ES-I3 (cell line): ENCODE measurements at regions not wholly inside any gene's neighbourhood (a gene's known extent, or its start where the extent isn't known, plus 50 kb on each side); places are given as distances from the start of the nearest gene placed in this dataset.

Experiments
- H3K36me3 ChIP-seq: 2 replicates; pipeline ENCODE4 v1.6.1; 2013; ENCODE audit warnings: mild to moderate bottlenecking, low read length, control low read depth, moderate library complexity; ENCODE audit not compliant: insufficient read depth
- H3K4me1 ChIP-seq: 2 replicates; pipeline ENCODE4 v1.6.1; 2013; ENCODE audit warnings: mild to moderate bottlenecking, control low read depth, low read length; ENCODE audit not compliant: insufficient read depth
- H3K9ac ChIP-seq: 2 replicates; pipeline ENCODE4 v1.6.1; 2013; ENCODE audit warnings: low read depth, mild to moderate bottlenecking, low read length, moderate library complexity
- H3K9me3 ChIP-seq: 2 replicates; pipeline ENCODE4 v1.6.1; 2013; ENCODE audit warnings: mild to moderate bottlenecking, low read length, moderate library complexity; ENCODE audit not compliant: control insufficient read depth, insufficient read depth

DNA sequence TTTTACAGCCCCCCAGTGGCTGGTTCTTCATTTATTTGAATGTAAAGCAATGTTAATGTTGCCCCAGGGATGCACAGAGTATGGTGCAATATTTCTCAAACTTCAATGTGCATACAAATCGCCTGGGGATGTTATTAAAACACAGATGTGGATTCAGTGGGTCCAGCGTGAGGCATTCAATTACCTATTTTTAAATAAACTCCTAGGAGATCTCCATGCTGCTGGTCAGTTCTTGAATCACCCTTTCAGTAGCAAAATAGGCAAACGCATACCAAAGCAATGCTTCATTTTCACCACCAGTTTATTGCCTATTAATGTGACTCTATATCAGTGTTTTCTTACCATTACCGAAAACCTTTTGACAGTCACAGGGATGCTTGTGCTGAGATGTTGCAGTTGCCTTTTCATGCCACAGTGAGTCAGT is 530.7 kb downstream of the CBLN2 start:
- no peaks in the 10 kb centered on the region for H3K36me3 ChIP-seq
- no peaks in the 10 kb centered on the region for H3K9me3 ChIP-seq
- no peak overlapping the region for H3K9ac ChIP-seq
- H3K4me1 ChIP-seq, result peaks cover 6% of the 10 kb centered on the region; the same call in 1 of the 2 replicates

DNA sequence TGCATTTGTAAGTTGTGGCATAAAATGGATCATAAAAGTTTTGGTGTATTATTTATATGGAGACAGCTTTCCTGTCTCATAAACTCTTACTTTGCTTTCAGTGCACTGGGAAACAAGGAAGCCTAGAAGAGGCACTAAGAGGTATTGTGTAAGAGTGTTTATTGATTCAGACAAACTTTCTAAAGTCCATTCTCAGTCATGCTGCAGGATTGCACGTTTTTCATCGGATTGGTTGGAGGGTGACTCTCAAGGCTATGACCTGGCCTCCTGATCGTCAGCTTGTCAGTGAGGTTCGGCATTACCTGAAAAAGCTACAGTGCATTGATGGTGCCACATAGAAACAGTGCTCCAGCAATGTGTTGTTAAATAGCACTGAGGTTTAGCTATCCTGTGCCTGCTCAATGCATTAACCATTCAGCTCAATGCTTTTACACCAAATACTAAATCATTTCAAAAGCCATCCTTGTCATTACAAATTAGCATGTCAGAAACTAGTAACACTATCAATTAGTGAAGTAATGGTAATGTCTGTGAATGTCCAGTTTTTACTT is 545.5 kb downstream of the CBLN2 start:
- no peaks in the 10 kb centered on the region; the same call in 1 of the 2 replicates for H3K4me1 ChIP-seq
- H3K9me3 ChIP-seq, result peaks cover 3% of the 10 kb centered on the region; the same call in 1 of the 2 replicates
- H3K9ac ChIP-seq, result no peak overlapping the region
- H3K36me3 ChIP-seq, result no peaks in the 10 kb centered on the region

DNA sequence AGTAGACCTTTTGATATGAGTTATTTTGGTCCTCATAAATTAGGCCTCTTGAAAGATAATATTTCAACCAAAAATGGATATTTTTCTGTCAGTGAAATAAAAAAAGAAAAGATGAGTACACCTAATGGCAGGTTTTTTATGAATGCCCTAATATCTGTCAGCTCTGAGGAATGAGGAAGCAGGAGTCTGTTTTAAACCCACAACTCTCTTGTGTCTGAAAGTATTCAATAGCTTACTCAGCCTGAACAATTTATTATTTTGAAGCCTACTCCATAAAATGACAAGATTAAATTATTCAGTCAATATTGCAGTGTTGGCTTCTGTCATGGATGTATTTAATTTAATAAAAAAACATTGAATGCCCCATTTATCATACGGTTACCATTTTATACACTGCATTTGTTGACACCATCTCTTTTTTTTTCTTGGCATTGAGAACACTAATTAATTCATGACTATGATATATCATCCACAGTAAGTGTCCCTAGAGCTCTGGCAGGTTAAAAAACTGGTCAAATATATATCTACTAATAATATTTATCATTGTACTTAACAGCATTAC is 548.2 kb downstream of the CBLN2 start:
- H3K4me1 ChIP-seq, result no peaks in the 10 kb centered on the region; the same call in 1 of the 2 replicates
- H3K36me3 ChIP-seq, result no peaks in the 10 kb centered on the region
- H3K9me3 ChIP-seq, result peaks cover 2% of the 10 kb centered on the region; the same call in 1 of the 2 replicates

DNA sequence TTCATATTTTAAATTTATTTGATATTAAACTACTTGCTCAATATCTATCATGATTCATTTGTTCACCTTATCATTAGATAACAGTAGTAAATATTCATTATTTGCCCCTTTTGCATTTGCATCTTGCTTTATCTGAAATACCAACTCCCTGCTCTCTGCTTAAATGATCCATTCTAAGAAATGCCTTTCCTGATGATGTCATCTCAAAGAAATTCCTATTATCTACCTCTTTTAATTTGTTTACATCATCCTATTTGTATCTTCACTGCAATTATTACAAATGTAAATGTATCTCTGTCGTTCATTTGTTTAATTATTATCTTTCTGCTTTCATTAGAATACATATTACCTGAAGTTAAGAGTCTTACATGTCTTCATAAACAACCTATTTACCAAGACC is 549.9 kb downstream of the CBLN2 start:
- Histone ChIP-seq H3K9ac (no peak overlapping the region), H3K4me1 (no peaks in the 10 kb centered on the region; the same call in 1 of the 2 replicates), H3K9me3 (no peaks in the 10 kb centered on the region), H3K36me3 (no peaks in the 10 kb centered on the region)

More for the DNA sequence above, 548.2 kb downstream of the CBLN2 start:
- no peak overlapping the region for H3K9ac ChIP-seq

DNA sequence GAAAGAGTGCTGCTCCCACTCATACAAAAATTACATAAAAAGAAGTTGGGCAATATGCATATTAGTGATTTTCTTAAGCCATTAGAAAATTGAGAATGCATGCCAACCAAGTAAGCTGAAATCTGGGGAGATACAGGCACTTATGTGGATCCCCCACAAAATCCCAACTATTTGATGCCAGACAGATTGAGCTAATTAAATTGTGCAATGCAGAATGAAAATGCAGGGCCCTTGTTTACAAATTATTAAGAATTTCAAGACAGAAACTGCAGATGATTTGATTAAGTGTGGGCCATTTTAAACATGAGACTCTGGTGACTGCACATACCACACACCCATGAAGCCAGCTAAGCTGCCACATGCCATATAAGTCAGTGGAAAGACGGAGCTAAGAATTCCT is 554.5 kb downstream of the CBLN2 start:
- H3K36me3 ChIP-seq, result no peaks in the 10 kb centered on the region
- no peaks in the 10 kb centered on the region; the same call in 1 of the 2 replicates for H3K4me1 ChIP-seq
- no peaks in the 10 kb centered on the region for H3K9me3 ChIP-seq
- no peak overlapping the region for H3K9ac ChIP-seq

DNA sequence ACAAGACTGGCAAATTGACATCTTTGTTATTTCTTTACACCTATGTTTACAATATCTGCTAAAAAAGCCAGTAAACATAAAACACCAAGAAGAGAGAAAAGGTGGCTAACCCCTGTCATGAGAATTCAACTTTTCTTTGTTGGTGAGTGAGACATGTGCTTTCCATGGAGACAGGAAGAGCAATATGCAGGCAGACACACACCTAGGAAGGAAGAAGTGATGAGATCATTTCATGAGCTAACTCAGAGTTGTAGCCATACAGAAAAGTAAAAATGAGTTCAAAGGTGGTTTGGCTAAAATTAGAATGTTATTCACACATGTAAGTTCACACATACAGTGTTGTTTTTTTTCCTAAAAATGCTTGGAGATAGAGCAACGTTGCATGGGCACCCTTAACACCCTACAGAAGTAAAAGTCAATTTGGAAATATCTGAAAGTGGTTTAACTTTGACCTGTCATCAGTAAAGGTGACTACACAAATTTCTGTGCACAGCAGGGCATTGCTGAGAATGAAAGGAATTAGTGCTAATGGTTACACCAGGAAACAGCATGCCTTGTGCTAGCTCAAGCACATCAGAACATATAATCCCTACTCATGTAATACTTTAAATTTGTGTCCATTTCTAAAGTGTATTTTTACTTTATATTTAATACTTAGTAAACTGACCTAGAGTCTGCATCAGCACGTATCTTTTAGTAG is 557.6 kb downstream of the CBLN2 start:
- Histone ChIP-seq H3K9me3 (no peaks in the 10 kb centered on the region), H3K36me3 (no peaks in the 10 kb centered on the region), H3K9ac (no peak overlapping the region), H3K4me1 (no peaks in the 10 kb centered on the region)

DNA sequence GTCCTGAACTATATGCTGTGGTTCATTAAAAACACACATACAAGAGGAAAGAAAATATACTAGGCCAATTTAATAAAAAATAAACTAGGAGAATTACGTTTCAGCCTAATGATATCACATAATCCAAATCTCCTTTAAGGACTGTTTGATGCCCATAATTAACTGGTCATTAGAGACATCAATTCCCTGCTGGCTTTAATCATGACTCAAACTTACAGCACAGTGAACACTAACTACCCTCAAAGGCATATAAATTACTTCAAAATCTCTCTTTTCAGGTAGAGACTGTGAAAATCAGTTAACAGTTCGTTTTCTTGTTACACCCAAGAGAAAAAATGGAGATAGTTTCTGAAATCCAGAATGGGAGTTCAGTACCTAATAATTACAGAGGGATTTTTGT is 567.4 kb downstream of the CBLN2 start:
- no peaks in the 10 kb centered on the region for H3K4me1 ChIP-seq
- no peak overlapping the region for H3K9ac ChIP-seq
- no peaks in the 10 kb centered on the region for H3K9me3 ChIP-seq
- no peaks in the 10 kb centered on the region for H3K36me3 ChIP-seq

DNA sequence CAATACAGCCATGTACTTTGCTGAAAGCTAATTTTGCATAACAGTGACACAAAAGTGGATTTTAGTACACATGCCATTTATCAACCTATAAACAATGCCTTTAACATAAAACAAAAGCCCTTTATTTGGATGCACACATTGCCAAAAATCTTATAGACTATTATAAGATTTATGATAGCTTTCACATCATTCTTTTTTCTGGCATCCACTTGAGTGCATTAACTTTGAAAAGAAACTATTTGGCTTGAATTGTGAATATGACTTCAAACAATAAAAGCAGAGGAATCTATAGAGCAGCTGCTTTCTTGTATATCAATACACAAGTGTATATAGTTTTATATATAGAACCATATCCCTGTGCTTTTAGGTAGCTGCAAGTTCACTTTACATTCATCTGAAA is 577.4 kb downstream of the CBLN2 start:
- Histone ChIP-seq H3K9ac (no peak overlapping the region), H3K9me3 (no peaks in the 10 kb centered on the region; the same call in 1 of the 2 replicates), H3K4me1 (no peaks in the 10 kb centered on the region), H3K36me3 (no peaks in the 10 kb centered on the region)

DNA sequence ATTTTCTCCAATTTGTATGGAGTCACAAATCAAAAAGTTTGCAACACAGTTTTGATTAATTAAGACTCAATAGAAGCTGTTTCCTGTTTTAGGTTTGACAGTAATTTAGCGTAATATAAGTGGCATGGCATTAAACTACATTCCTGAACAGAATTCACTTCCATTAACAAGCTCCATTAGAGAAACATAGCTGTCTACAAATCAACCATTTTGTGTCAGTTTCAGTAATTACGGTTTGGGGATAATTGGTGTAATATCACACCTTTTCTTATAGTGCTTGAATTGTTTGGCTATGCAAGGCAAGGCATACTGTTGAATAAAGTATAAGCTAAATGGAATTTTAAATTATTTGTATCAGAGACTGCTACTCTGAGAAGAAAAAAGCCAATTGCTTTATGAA is 585.5 kb downstream of the CBLN2 start:
- Histone ChIP-seq H3K9ac (no peak overlapping the region), H3K4me1 (no peaks in the 10 kb centered on the region), H3K9me3 (no peaks in the 10 kb centered on the region), H3K36me3 (no peaks in the 10 kb centered on the region)

DNA sequence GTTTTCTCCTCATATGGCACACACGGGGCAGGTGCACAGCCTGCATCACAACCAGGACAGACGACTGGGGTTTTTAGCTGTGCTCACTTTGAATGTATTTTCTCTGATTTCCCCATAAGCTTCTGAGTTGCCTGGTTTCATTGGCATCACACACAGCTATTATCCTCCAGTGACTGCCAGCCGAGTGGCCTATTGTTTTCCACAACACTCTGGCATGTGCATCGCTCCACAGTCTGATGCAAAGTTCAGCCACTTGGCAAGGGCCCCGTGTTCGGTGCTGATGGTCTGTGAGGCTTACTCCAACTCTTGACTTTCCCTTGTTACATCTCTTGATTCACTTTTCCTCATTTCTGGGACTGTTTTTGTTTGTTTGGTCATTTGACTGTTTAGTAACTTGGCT is 593.1 kb downstream of the CBLN2 start:
- no peaks in the 10 kb centered on the region for H3K36me3 ChIP-seq
- H3K4me1 ChIP-seq, result no peaks in the 10 kb centered on the region
- H3K9ac ChIP-seq, result no peak overlapping the region
- no peaks in the 10 kb centered on the region for H3K9me3 ChIP-seq

DNA sequence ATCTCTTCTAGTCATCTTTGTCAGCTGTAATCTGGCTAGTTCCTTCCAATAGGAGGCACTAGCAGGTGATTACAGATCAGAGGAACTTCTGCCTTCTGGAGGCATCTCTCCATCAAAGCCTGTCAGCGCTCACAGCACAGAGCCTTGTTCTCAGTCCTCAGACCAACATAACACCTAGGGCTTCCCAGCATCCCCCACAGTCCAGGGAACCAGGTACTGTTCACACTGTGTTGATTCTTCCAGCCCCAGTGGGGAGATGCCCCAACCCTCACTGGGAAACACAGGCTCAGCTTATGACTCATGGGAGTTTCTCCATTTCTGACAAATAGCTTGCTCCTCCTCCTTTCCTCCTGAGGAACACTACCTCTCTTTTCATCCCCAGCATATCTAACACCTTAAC is 601.7 kb downstream of the CBLN2 start:
- Histone ChIP-seq H3K4me1 (no peaks in the 10 kb centered on the region; the same call in 1 of the 2 replicates), H3K36me3 (no peaks in the 10 kb centered on the region), H3K9me3 (no peaks in the 10 kb centered on the region)

DNA sequence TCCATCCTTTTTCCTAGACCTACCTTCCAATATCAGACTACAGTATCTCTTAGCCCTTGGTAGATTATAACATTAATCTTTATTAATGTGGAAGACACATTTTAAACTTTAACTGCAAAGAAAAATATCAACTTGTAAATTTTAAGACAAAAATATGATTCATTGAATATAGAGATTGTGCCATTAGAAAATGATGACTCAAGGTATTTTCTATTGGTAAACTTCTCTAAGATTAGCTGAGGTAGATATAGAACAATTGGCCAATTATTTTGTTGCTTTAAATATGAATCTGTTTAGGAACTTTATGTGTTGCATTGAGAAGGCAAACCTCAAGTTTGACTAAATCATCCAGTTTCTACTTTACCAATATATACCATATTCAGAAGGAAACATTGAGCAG is 604.7 kb downstream of the CBLN2 start:
- Histone ChIP-seq H3K36me3 (no peaks in the 10 kb centered on the region), H3K4me1 (no peaks in the 10 kb centered on the region; the same call in 1 of the 2 replicates), H3K9ac (no peak overlapping the region), H3K9me3 (no peaks in the 10 kb centered on the region)

More for the DNA sequence above, 601.7 kb downstream of the CBLN2 start:
- no peak overlapping the region for H3K9ac ChIP-seq

DNA sequence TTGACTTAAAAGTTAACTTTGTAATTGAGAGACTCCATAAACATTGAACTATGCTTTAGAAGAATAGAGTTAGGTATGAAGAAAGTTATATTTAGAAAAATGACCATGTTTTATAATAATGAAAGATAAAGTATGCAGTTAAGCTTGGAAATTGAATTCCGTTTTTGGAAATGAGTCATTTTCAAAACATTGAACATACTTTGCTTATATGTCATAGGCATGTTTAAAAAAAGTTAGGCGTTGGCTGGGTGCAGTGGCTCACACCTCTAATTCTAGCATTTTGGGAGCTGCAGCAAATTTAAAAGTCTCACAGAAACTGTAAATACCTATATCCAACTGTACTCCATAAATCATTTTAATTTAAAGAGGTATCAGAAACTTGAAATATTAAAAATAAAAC is 607.4 kb downstream of the CBLN2 start:
- Histone ChIP-seq H3K4me1 (no peaks in the 10 kb centered on the region), H3K9me3 (no peaks in the 10 kb centered on the region), H3K9ac (no peak overlapping the region), H3K36me3 (no peaks in the 10 kb centered on the region)

DNA sequence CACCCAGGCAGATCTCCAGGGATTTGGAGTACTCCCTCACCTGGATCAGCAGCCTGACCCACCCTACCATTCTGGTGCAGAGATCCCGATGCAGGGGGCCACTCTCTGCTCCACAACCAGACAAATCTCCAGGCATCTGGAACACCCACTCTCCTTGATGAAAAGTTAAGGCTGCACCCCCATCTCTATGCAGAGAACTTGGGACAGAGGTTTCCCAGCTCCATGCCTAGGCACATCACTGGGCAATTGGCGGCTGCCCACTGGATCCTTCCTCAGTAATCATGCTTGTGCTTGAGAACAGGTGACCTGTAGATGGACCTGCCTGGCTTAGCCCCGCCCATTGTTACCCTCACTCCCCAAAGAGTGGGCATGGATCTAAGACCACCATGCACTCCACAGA is 624.9 kb downstream of the CBLN2 start:
- Histone ChIP-seq H3K9ac (no peak overlapping the region), H3K4me1 (no peaks in the 10 kb centered on the region), H3K36me3 (no peaks in the 10 kb centered on the region), H3K9me3 (no peaks in the 10 kb centered on the region)

DNA sequence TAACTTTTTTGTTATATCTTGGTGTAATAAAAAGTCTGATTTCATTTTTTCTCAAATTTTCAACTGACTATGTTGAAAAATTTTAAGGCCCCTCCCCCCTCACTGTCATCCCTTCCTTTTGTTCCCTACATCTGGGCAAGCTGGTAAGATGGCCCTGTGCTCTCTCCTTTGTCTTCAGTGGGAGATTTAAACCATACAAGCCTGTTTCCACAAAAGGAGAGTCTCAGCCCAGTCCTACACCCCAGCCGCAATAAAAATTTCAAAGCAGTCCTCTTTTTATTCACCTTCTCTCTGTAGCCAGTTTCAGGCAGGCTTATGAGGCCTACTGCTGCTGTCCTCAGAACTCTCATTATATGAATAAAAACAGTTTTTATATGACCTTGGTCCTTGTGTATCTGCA is 630.5 kb downstream of the CBLN2 start:
- Histone ChIP-seq H3K36me3 (no peaks in the 10 kb centered on the region), H3K9ac (no peak overlapping the region), H3K9me3 (no peaks in the 10 kb centered on the region), H3K4me1 (no peaks in the 10 kb centered on the region)
